Suprapubic skin (tissue), 3 donors: ENCODE measurements at regions not wholly inside any gene's neighbourhood (a gene's known extent, or its start where the extent isn't known, plus 50 kb on each side); places are given as distances from the start of the nearest gene placed in this dataset.

Experiments used
- POLR2A ChIP-seq, 2 donors: fragments of 450-650 bp; IDR thresholded peaks; one replicate each; pipeline ENCODE4 v1.6.1; 2017; ENCODE audit warnings: antibody characterized with exemption in 2 of 2, mild to moderate bottlenecking in 2 of 2, moderate library complexity in 2 of 2
- TF ChIP-seq, protein P1 (sequence below), 2 donors: fragments of 200-600 bp in 1 of 2; fragments of 450-650 bp in 1 of 2; sonication (generic) in 1 of 2; IDR thresholded peaks; one replicate each; pipeline ENCODE4 v1.5.1; 2016 to 2019; ENCODE audit warnings: antibody characterized with exemption in 2 of 2, mild to moderate bottlenecking in 1 of 2, moderate library complexity in 1 of 2

DNA sequence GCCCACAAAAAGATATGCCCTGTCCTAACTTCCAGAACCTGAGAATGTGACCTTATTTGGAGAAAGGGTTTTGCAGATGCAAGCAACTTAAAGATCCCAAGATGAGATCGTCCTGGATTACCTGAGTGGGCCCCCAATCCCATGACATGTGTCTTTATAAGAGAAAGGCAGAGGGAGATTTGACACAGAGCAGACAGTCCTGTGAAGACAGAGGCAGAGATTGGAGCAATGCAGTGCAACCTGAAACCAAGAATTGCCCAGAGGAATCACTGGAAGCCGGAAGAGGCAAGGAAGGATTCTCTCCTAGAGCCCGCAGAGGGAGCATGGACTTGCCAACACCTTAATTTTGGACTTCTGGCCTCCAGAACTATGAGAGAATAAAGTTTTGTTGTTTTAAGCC lies 171.5 kb downstream of the SMIM20 start:
- TF ChIP-seq, protein P1, sequence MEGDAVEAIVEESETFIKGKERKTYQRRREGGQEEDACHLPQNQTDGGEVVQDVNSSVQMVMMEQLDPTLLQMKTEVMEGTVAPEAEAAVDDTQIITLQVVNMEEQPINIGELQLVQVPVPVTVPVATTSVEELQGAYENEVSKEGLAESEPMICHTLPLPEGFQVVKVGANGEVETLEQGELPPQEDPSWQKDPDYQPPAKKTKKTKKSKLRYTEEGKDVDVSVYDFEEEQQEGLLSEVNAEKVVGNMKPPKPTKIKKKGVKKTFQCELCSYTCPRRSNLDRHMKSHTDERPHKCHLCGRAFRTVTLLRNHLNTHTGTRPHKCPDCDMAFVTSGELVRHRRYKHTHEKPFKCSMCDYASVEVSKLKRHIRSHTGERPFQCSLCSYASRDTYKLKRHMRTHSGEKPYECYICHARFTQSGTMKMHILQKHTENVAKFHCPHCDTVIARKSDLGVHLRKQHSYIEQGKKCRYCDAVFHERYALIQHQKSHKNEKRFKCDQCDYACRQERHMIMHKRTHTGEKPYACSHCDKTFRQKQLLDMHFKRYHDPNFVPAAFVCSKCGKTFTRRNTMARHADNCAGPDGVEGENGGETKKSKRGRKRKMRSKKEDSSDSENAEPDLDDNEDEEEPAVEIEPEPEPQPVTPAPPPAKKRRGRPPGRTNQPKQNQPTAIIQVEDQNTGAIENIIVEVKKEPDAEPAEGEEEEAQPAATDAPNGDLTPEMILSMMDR (IDR thresholded peaks at IDR 0.05), result no peak
- TF ChIP-seq POLR2A (IDR thresholded peaks at IDR 0.05), result no peak
